KOPT-K1 (cell line): ENCODE measurements at regions not wholly inside any gene's neighbourhood (a gene's known extent, or its start where the extent isn't known, plus 50 kb on each side); places are given as distances from the start of the nearest gene placed in this dataset.

ENCODE experiments used
- H3K27ac ChIP-seq: fragments of 200-600 bp; sonication (generic); 2 replicates; pipeline ENCODE4 v1.5.1; 2016; ENCODE audit warnings: antibody characterized with exemption, mild to moderate bottlenecking, low read depth, low read length; ENCODE audit not compliant: poor library complexity, severe bottlenecking
- H3K36me3 ChIP-seq: fragments of 200-600 bp; sonication (generic); 2 replicates; pipeline ENCODE4 v1.5.1; 2017; ENCODE audit warnings: antibody characterized with exemption, mild to moderate bottlenecking, low read length, moderate library complexity; ENCODE audit not compliant: insufficient read depth
- H3K9me3 ChIP-seq: fragments of 200-600 bp; sonication (generic); 2 replicates; pipeline ENCODE4 v1.5.1; 2017; ENCODE audit warnings: antibody characterized with exemption, low read length, mild to moderate bottlenecking; ENCODE audit not compliant: insufficient read depth, poor library complexity, severe bottlenecking

DNA sequence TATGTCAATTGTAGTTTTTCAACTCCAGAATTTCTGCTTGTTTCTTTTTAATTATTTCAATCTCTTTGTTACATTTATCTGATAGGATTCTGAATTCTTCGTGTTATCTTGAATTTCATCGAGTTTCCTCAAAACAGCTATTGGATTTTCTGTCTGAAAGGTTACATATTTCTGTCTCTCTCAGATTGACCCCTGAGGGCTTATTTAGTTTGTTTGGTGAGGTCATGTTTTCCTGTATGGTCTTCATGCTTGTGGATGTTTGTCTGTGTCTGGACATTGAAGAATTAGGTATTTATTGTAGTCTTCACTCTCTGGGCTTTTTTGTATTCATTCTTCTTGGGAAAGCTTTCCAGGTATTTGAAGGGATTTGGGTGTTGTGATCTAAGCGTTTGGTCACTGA, 85.6 kb downstream of the SNAPC1 start:
- H3K27ac ChIP-seq = no peak overlapping the region
- H3K9me3 ChIP-seq = peaks cover 9% of the 10 kb centered on the region
- H3K36me3 ChIP-seq = no peaks in the 10 kb centered on the region

DNA sequence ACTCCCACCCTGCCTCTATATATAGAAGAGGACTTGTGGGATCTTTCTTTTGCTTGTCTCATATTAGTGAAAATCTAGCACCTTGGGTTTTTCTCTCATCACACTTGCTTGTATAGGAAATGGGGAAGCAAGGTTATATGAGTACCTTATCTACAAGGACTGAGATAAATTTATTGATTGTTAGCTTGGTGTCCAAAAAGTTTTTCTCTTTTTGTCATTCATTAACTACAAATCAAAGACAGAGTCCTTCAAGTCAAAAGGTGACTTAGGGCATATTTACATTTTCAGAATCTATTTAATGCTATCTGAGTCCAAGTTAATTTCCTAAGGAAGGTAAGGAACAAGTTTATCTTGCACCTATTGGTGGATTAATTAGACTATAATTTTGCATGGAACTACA, 92.7 kb downstream of the SNAPC1 start:
- no peaks in the 10 kb centered on the region for H3K36me3 ChIP-seq
- H3K27ac ChIP-seq = no peak overlapping the region
- H3K9me3 ChIP-seq = no peaks in the 10 kb centered on the region

DNA sequence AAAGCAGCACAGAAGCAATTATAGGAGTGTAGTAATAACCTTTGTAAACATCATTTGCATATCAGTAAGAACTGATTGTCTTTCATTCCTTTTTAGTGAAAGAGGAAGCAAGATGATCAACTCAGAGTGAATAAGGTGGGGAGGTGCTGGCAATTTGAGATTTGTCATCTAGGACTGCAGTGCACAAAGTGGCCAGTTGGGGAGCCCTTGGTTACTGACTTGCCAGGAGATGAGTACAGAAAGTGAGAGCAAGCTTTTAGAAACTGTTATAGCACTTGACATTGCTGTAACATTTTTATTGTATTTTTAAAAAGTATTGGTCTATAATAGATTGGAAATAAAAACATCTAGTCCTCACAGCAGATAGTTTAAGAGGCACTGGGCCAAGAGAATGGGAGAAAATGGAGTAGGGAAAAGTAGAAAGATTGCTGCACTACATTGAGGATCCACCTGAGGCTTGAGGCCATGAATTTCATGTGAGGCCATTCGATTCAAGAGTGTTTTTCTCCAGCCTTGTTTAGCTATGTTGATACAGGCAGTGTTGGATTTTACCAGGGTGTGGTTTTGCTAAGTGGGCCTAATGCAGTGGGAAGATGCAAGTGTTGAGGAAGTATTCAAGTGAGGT, 98.2 kb downstream of the SNAPC1 start:
- no peaks in the 10 kb centered on the region for H3K36me3 ChIP-seq
- no peaks in the 10 kb centered on the region for H3K9me3 ChIP-seq
- no peak overlapping the region for H3K27ac ChIP-seq

DNA sequence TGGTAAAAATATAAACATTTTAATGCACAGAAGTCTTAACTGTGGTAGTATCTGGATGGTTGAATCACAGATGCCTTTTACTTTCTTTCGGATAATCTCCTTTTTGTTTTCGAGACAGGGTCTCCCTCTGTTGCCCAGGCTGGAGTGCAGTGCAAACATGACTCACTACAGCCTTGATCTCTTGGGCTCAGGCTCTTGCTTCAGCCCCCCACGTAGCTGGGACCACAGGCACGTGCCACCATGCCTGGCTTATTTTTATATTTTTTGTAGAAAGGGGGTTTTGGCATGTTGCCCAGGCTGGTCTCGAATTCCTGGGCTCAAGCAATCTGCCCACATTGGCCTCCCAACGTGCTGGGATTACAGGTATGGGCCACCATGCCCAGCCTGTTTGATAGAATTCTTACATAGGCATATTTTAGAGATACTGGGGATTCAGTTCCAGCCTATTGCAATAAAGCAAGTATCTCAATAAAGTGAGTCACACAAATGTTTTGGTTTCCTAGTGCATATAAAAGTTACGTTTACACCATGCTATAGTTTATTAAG, 99.2 kb downstream of the SNAPC1 start:
- Histone ChIP-seq H3K36me3 (no peaks in the 10 kb centered on the region), H3K27ac (no peak overlapping the region), H3K9me3 (no peaks in the 10 kb centered on the region)

DNA sequence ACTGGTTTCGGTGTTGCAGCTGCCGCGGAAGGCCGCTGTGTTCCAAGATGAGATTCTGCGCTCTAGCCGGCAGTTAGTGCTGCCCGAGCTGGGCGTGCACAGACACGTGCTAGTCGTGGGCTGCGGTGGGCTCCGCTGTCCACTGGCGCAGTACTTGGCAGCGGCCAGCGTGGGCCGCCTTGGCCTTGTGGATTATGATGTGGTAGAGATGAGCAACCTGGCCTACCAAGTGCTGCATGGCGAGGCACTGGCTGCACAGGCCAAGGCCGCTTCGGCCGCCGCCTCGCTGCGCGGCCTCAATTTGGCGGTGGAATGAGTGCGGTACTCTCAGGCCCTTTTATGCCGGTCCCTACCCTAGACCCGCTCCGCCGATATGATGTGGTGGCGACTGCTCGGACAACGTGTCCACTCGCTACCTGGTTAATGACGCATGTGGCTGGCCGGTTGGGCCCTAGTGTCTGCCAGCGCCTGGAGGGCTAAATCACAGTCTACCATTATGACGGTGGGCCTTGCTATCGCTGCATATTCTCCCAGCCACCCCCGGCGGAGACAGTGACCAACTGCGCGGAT, 102.2 kb downstream of the SNAPC1 start:
- Histone ChIP-seq H3K9me3 (peaks cover under 1% of the 10 kb centered on the region), H3K27ac (no peak overlapping the region), H3K36me3 (no peaks in the 10 kb centered on the region)

DNA sequence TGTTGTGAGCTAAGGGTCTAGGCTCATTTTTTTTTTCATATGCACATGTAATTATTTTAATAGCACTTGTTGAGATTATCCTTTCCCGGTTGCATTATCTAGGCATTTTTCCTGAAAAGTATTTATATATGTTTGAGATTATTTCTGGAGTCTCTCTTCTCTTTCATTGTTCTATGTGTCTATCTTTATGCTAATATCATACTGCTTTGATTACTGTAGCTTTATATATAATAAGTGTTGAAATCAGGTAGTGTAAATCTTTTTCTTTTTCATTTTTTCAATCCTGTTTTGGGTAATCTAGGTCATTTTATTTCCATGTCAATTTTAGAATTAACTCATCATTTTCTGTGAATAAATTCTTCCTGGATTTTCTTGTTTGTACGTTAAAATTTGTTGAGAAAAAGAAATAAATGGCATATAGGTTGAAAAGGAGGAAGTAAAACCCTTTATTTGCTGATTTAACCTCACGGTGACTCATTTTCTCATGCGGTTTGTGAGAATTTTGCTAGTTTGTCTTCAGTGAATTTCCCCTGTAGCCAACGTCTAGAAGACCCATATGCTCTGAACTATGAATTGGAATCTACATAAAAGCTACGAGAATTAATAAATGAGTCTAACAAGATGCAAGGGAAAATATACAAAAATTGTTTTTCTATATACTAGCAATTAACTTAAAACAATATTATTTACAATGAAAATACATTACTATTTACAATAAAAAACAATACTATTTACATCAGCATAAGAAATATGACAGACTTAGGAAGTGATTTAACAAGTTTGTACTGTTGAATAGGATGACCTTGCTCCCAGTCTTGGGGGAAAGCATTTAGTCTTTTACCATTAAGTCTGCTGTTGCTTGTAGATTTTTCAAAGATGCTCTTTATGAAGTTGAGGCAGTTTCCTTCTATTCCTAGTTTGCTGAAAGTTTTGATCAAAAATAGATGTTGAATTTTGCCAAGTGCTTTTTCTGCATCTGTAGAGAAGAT, 105.0 kb downstream of the SNAPC1 start:
- Histone ChIP-seq H3K36me3 (no peaks in the 10 kb centered on the region), H3K27ac (no peak overlapping the region), H3K9me3 (peaks cover 18% of the 10 kb centered on the region)

DNA sequence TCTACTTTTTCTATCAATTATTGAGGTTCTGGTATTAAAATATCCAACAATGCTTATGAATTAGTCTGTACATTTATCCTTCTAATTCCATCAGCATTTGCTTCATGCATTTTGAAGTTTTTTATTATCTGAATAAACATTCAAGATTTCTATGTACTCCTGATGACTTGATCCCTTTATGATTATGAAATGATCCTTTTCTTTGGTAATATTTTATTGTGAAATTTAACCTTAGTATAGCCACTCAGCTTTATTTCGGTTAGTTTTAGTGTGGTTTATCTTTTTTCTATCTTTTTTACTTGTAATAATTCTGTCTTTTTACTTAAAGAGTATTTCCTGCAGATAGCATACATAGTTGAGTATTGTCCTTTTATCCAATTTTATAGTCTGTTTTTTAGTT, 106.6 kb downstream of the SNAPC1 start:
- Histone ChIP-seq H3K27ac (no peak overlapping the region), H3K36me3 (no peaks in the 10 kb centered on the region), H3K9me3 (peaks cover 18% of the 10 kb centered on the region)

DNA sequence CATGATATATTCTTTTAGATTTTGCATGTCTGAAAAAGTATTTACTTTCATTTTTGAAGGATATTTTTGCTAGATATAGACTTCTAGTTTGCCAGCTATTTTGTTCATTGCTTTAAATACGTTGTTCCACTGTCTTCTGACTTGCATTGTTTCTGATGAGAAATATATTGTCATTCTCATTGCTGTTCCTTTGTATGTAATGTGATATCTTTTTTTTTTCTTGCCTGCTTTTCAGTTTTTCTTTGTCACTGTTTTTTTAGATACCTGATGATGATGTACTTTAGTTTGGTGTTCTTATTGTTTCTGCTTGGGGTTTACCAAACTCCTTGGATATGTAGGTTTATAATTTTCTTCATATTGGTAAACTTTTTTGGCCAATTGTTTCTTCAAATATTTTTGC, 107.9 kb downstream of the SNAPC1 start:
- Histone ChIP-seq H3K36me3 (no peaks in the 10 kb centered on the region), H3K9me3 (peaks cover 18% of the 10 kb centered on the region), H3K27ac (no peak overlapping the region)

DNA sequence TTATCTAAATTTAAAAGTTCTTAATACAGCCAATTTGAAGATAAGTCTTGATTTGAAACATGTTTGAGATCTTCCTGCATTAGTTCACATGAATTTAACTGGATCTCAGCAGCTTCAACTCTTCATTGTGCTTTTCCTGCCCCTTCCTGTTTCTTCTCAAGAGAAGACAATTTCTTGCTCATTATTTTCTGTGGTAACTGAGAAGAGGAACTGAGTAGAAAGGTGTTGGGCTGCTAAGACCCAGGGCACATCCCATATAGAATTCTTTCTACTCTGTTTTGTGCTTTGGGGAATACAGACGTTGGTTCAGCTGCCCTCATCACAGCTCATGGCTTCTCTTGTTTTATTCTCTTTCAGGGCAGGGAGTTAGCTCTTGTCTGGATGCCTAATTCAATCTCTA, 110.2 kb downstream of the SNAPC1 start:
- Histone ChIP-seq H3K27ac (no peak overlapping the region), H3K36me3 (no peaks in the 10 kb centered on the region), H3K9me3 (peaks cover 18% of the 10 kb centered on the region)

DNA sequence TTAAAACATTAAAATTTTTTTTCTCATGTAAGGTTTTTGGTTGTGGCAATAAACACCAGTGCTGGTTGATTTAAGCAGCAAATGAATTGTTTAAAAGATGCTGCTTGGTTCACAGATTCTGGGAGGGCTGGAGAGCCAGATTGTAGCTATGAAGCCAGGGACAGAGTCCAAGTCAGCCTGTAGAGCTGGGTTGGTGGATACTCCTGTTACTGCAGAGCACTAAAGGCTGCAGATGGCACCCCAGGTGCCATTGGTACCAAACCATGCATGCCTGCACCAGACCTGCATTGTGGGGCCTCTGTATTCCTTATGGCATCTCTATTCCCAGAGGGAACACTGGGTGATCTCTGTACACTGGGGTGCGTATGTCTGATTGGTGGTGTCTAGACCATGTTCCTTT, 113.3 kb downstream of the SNAPC1 start:
- Histone ChIP-seq H3K27ac (no peak overlapping the region), H3K36me3 (no peaks in the 10 kb centered on the region), H3K9me3 (peaks cover 9% of the 10 kb centered on the region)

DNA sequence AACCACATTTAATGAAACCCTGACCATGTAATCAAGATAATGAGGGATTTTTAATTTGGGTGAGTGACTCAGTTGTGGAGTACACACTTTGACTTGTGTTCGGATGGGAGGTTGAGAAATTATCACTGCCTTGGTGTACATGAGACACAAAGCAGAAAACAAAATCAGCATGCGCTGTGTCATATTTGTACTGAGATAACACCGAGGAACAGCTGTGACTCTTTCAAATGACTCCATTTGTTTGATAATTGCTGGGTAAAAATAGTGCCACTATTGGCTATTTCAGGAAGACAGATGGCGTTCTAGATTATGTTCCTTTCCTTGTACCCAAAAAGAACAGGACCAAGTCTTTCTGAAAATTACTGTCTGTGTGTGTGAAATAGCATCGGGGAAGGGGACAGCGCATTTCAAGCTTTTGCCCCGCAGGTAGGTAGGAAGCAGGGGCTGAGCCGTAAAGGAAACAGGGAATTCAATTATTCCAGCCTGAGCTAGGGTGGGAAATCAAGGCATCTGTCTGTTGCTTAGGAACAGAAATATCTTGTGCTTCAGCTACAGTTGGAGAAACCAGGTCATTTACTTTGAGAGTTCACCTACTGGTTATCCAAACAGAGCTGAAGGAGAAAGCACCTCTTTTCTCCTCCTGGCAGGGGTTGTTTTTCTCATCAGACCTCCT, 114.3 kb downstream of the SNAPC1 start:
- H3K27ac ChIP-seq = no peak overlapping the region
- H3K9me3 ChIP-seq = no peaks in the 10 kb centered on the region
- H3K36me3 ChIP-seq = no peaks in the 10 kb centered on the region

DNA sequence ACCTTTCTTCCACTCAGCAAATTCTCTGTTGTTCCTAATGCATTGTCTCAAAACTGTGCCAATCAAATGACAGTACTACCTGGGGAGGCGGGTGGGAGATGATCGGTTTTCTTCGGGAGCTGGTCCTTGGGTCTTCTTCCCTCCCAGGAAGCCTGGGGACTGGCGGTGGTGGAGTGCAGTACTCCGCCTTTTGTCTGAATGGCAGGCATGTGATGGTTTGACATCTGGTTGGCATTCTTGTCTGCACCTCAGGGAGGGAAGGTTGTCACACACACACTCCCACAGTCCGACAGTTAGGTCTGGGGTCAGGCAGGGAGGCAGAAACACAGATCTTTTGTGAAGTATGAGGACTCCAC, 114.8 kb downstream of the SNAPC1 start:
- H3K36me3 ChIP-seq = no peaks in the 10 kb centered on the region
- no peak overlapping the region for H3K27ac ChIP-seq
- no peaks in the 10 kb centered on the region for H3K9me3 ChIP-seq

DNA sequence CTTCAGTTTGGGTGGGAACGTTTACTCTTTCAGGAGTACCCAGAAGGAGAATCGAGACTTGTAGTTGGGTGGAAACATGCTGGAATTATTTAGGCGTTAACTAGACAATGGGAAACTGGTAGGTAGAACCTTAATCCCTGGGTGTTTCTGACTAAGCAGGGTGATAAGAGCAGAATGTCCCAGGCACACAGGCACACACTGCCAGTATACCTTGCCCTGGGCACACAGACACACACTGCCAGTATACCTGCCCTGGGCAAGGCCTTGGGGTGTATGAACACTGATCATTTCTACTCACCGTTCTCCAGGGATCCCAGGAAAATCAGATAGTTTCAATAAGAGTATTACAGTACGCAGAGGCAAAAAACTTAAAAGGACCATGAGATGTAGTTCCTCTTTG, 115.5 kb downstream of the SNAPC1 start:
- Histone ChIP-seq H3K9me3 (no peaks in the 10 kb centered on the region), H3K27ac (no peak overlapping the region), H3K36me3 (no peaks in the 10 kb centered on the region)

DNA sequence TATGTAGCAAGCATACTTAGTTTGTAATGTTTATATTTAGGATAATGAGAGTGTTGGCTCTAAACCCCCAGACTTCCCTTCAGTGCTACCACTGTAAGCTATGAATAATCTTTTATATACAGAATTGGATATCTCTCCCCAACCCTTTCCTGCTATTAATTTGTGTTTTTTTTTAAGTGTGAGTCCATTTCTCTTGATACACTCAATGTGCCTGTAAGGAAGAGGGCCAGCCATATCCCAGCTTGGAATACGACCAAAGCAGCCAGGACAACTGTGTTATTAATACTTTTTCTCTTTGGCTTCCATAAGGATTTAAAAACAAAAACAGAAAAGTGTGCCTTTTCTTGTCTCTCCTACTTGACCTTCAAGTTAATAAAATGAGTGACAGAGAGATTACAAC, 116.7 kb downstream of the SNAPC1 start:
- Histone ChIP-seq H3K9me3 (no peaks in the 10 kb centered on the region), H3K36me3 (no peaks in the 10 kb centered on the region), H3K27ac (no peak overlapping the region)

DNA sequence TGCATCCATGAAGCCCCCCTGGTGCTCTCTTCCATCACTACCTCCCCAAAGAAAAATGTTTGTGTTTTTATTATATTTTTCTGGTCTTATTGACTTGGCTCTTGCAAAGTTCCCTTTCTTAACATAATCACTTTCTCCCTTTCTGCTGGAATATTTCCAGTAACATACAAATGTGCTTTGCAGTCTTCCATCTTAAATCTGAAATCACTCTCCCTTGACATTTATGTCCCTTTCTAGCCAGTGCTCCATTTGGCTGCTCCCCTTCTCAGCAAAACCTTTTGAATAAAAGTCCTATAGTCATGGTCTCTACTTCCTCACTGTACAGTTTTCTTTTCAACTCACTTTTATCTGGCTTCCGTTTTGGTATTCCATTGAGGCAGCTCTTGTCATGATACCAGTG, 118.8 kb downstream of the SNAPC1 start:
- Histone ChIP-seq H3K9me3 (no peaks in the 10 kb centered on the region), H3K36me3 (no peaks in the 10 kb centered on the region), H3K27ac (no peak overlapping the region)
